AG04449 (cell line): ENCODE measurements at regions not wholly inside any gene's neighbourhood (a gene's known extent, or its start where the extent isn't known, plus 50 kb on each side); places are given as distances from the start of the nearest gene placed in this dataset.

Source experiments
- CTCF ChIA-PET: fragments of 350-600 bp; formaldehyde crosslinking; extraction: SDS; loops from one replicate; lab custom pipeline; 2021; ENCODE audit warnings: antibody characterized with exemption; lab: Yijun Ruan, JAX
- POLR2A ChIA-PET: fragments of 400-600, 350-600 bp; formaldehyde crosslinking; extraction: SDS; loops from one replicate; lab custom pipeline; 2020; ENCODE audit warnings: antibody characterized with exemption, inconsistent platforms; lab: Yijun Ruan, JAX
- DNase-seq: peaks from one replicate; pipeline ENCODE4 v3.0.0-alpha.2; 2010; ENCODE audit warnings: low read depth, low spot score
- H3K4me3 ChIP-seq: 2 replicates; pipeline ENCODE4 v1.5.1; 2011; ENCODE audit warnings: low read depth, mild to moderate bottlenecking, control low read depth, low read length
- CTCF ChIP-seq: IDR thresholded peaks from one replicate; pipeline ENCODE4 v1.5.1; 2011; ENCODE audit warnings: mild to moderate bottlenecking, moderate library complexity, low read length, control low read depth, inconsistent platforms; ENCODE audit not compliant: insufficient read depth; ENCODE audit errors: missing control alignments

- ChIA-PET POLR2A (no interaction called here), CTCF (no interaction called here)
- DNase-seq, result no peak
- no peak for TF ChIP-seq CTCF
- no peak overlapping the region for H3K4me3 ChIP-seq
These were observed 1047.4 kb upstream of the C9orf72 start for GRCh38 chr9:28620661-28621060.

- H3K4me3 ChIP-seq, result no peak overlapping the region
- DNase-seq, result no peak
- ChIA-PET CTCF (no interaction called here), POLR2A (no interaction called here)
- no peak for TF ChIP-seq CTCF
These were observed 1051.5 kb upstream of the C9orf72 start for GRCh38 chr9:28624771-28625170.

- no peak for TF ChIP-seq CTCF
- POLR2A ChIA-PET, result no interaction called here
- CTCF ChIA-PET, result no interaction called here
- no peak for DNase-seq
- H3K4me3 ChIP-seq, result no peak overlapping the region
These were observed 1054.8 kb upstream of the C9orf72 start for GRCh38 chr9:28628031-28628430.

GRCh38 chr9:28648723-28649122 lies 1075.4 kb upstream of the C9orf72 start:
- CTCF ChIA-PET, result no interaction called here
- TF ChIP-seq CTCF, result no peak
- no peak overlapping the region for H3K4me3 ChIP-seq
- POLR2A ChIA-PET, result no interaction called here
- DNase-seq, result no peak

GRCh38 chr9:28650327-28650726 lies 1077.0 kb upstream of the C9orf72 start:
- H3K4me3 ChIP-seq, result no peak overlapping the region
- DNase-seq, result no peak
- no peak for TF ChIP-seq CTCF
- ChIA-PET CTCF (no interaction called here), POLR2A (no interaction called here)

- no peak overlapping the region for H3K4me3 ChIP-seq
- POLR2A ChIA-PET, result no interaction called here
- no peak for DNase-seq
- CTCF ChIA-PET, result interaction anchor here (0.6 kb wide), 1 partner anchor 16 kb away, joined by 5 read pairs; no protein-coding TSS in a partner anchor
- no peak for TF ChIP-seq CTCF
These were observed 1077.9 kb upstream of the C9orf72 start for GRCh38 chr9:28651050-28651722.
